Brain pericyte (primary cell): ENCODE measurements at regions not wholly inside any gene's neighbourhood (a gene's known extent, or its start where the extent isn't known, plus 50 kb on each side); places are given as distances from the start of the nearest gene placed in this dataset.

ENCODE experiments used
- DNase-seq: peaks from one replicate; pipeline ENCODE4 v3.0.0-alpha.2; 2012; ENCODE audit warnings: low read depth, low spot score

GRCh38 chr2:234603619-234604018, 106.7 kb upstream of the ARL4C start:
- DNase-seq: no peak

GRCh38 chr2:234601213-234601612, 104.3 kb upstream of the ARL4C start:
- DNase-seq: no peak

DNA sequence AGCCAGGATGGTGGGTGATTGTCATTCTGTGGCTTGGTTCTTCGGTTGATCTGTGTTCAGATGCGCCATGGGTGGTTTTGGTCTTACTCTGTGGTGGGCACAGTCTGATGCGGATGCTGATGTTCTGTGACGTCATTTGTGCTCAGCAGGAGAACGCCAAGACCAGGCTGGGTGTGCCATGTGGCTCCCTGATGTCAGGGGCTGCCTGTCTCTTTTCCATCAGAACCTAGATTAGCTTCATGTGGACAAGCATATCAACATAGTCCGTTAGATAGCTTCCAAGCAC, 100.6 kb upstream of the ARL4C start:
- no peak for DNase-seq

DNA sequence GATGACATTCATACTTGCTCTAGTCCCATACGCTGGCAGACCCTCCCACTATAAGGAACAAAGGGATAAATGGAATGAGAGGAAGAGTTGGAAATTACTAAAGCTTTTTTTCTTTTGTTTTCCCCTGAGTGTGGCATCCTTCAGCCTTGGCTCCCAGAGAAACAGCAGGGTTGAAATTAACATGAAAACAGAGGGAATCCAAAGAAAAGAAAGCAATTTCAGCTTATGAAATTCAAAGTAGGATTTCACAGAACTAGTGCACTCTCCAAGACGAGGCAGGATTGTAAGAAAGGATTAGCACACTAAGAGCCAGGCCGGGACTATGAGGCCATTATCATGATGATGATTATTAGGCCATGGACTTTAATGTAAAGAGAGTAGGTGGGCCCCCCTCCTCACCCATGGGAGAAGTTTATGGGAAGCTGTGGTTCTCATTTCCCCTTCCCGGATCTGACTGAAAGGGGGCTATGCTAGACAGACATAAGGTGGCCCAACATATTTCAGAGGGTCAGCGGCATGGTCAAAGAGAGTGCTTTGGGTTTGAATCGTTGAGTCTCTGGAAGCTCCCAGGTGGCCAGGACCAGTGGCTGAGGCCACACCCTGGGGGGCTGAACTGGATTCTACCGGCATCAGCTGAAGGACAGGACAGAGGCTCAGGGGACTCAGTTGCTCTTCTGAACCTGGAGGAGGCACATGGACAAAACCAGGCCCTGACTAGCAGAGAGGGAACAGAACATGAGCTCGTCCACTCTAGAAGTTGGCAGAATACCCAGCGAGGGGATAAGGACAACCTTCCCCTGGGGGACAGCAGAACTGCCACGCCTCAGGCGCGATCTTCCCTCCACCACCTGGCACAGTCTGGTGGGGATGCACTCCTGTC, 100.1 kb upstream of the ARL4C start:
- no peak for DNase-seq

GRCh38 chr2:234595829-234596228, 98.9 kb upstream of the ARL4C start:
- no peak for DNase-seq

- no peak for DNase-seq
Measured at GRCh38 chr2:234594715-234595114, 97.8 kb upstream of the ARL4C start.

DNA sequence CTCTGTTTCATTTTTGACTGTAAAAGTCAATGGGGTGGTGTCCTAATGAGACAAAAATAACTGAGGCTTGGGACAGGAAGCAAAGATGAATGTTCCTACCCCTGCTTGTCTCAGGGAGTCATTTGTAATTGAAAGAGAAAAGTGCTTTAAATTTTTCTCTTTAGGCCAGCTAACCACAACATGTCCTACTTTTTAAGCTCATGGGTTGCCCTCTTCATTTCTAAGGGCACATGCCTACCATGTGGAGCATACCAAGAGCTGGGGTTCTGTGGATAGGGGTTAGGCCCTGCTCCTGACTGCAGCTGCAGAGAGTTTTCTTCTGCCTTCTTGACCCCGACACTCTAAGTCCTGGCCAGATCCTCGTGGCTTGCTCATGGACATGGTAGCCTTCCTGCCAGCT, 96.8 kb upstream of the ARL4C start:
- DNase-seq: no peak

- DNase-seq: no peak
Measured at GRCh38 chr2:234592541-234592940, 95.7 kb upstream of the ARL4C start.

- no peak for DNase-seq
Measured at GRCh38 chr2:234590076-234590475, 93.2 kb upstream of the ARL4C start.

DNA sequence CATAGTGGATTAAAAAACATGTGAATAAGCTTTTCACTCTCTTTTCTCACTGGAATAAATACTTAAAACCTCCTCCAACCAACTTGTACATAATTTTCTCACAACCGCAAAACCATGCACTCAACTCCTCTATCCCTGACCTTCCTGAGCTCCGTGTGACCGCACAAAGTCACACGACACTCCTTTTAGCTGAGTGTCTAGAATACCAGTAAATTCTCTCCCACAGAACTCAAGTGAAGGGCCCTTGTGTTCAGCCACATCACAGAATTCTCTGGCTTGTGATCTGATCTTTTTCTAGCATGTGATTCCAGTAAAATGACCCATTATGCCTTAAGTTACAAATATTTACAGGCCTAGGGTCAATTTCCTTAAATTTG, 91.2 kb upstream of the ARL4C start:
- no peak for DNase-seq

DNA sequence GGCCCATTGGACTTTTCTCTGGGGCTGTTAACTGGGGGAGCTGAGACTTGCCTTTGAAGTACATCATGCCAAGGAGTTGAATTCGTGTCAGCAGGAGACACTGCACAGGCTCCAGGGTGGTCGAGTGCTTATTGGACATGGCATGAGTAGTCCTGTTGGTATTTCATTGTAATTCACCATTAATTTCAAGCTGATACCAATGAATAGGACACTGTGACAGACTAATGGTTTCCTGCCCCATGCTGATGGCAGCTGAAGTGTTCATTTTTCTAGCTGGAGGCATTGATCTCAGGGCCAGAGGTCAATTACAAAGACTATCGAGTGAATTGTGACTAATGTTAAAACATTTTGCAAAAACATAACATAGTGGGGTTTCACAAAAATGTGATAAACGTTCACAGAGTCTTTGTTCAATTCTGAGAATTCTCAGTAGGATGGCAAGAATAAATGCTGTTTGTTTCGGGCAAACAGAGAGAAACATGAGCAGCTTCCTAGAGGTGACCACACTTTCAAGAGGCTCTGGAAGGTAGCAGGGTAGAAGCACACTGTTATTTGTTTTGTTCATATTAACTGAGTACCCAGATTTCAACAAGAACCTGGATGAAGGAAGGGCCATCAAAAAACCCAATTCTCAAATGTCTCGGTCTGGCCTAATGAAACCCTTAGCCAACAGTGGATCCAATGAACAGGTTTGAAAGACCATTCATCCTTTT, 90.6 kb upstream of the ARL4C start:
- no peak for DNase-seq

GRCh38 chr2:234583331-234583730, 86.5 kb upstream of the ARL4C start:
- DNase-seq: no peak

DNA sequence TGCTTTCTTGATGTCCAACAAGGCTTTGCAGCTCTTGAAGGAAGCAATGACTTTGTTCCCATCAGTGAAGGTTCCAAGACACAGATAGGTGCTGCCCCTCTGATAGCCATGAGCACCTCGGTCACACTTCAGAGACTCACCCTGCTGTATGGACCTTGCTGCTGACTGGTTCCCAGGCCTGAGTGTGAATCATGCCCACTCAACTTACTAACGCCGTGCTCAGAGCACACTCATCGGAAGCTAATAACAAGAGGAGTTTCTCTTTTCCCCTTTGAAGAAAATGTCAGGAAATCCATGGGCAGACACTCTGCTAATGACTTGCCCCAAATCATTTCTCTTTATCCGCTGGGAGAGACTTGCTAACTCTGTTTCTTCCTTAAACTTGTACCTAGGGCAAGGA, 83.8 kb upstream of the ARL4C start:
- no peak for DNase-seq

GRCh38 chr2:234579231-234579962, 82.5 kb upstream of the ARL4C start:
- no peak for DNase-seq

- DNase-seq: no peak
Measured at GRCh38 chr2:234578389-234578788, 81.5 kb upstream of the ARL4C start.

- DNase-seq: no peak
Measured at GRCh38 chr2:234577191-234577590, 80.3 kb upstream of the ARL4C start.

GRCh38 chr2:234571620-234572407, 74.9 kb upstream of the ARL4C start:
- no peak for DNase-seq

DNA sequence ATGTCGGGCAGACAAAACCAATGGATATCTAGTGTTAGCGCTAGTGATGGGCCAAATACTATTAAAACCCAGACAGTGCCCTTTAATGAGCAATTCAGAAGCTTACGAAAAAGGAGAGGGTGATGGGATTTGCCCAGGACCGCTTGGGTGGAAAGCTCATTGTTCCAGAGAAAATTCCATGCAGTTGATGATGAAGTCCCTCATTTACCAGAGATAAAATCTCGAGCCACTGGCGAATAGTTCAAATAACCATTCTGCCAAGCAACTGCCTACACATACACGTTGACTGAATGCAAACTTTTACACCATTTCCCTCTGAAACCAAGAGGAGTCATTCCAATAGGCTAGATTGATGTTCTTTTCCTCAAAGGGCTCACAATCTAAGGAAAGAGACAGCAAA, 73.6 kb upstream of the ARL4C start:
- no peak for DNase-seq

DNA sequence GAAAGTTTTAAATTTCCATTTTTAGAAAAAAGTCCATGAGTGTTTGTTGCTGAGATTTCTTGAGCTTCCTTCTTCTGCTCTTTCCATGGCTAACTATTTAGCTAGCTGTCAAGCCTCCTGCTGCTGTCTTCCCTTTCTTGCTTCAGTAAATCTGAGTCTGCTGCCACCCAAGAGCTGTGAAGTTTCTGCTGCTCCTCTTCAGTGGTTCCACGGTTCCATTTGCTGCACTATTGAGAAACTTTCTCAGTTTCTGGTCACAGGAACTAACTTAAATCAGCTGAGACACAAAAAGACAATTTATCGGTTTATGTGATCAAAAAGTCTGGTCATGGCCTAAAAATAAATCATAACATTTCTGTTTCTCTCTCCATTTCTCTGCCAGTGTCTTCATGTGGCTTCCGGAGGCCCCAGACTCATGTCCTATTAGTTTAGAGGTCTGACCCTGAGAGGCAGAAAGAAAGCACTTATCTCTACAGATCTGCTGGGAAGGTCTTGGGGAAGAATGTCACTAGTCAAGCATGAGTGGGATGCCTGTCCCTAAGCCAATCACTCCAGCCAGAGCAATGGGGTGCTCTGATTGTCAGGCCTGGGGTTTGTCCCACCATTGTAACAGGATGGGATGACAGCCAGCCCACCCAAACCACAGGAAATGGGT, 73.0 kb upstream of the ARL4C start:
- no peak for DNase-seq

DNA sequence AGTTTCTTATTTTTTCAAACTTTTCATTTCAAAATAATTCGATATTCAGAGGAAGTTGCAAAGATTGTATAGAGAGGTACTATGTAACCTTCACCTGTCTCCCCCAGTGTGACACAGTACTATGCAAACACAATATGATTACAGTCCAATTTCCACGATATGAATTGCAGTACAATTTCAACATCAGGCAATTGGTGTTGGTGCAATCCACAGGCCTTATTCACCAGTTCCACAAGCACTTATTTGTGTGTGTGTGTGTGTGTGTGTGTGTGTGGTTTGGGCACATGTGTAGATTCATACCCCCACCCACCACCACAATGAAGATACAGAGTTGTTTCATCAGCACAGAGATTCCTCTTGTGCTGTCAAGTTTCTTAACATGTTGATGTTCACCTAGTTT, 69.7 kb upstream of the ARL4C start:
- no peak for DNase-seq

- DNase-seq: no peak
Measured at GRCh38 chr2:234565842-234566619, 69.2 kb upstream of the ARL4C start.
